Fibroblast of peridontal ligament (primary cell): ENCODE measurements at regions not wholly inside any gene's neighbourhood (a gene's known extent, or its start where the extent isn't known, plus 50 kb on each side); places are given as distances from the start of the nearest gene placed in this dataset.
"Not testable (repeated sequence)": the region's sequence is repeated elsewhere in the genome, so short reads cannot be mapped to it uniquely, and the experiment has no call there.

Source experiments
- DNase-seq: peaks from one replicate; pipeline ENCODE4 v3.0.0-alpha.2; 2010; ENCODE audit errors: extremely low read depth

DNA sequence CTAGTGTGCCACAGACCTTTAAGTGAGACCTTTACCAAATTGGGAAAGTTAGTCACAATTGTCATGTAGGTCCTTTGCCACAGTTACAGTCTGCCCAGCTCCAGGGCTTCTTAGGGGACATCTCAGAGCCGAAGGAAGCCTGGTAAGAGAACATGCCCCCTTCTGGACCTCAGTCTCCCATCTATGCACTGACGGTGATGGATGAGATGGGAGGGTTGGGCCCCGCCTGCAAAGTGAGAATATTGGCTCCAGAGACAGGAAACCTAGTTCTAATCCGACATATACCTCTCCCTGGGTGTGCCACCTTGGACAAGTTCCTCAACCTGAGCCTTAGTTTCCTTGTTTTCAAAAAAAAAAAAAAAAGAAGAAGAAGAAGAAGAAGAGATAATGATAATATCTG lies 85.1 kb upstream of the NAV2 start:
- DNase-seq, result no peak

DNA sequence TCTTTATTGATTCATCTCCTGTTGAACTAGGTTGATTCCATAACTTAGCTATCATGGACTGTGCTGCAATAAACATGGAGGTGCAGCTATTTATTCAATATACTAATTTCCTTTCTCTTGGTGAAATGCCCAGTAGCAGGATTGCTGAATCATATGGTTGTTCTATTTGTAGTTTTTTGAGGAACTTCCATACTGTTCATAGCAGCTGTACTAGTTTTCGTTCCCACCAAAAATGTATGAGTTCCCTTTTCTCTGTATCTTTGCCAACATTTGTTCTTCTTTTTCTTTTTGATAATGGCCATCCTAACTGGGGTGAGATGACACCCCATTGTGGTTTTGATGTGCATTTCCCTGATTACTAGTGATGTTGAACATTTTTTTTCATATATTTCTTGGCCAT lies 87.2 kb upstream of the NAV2 start:
- no peak for DNase-seq

DNA sequence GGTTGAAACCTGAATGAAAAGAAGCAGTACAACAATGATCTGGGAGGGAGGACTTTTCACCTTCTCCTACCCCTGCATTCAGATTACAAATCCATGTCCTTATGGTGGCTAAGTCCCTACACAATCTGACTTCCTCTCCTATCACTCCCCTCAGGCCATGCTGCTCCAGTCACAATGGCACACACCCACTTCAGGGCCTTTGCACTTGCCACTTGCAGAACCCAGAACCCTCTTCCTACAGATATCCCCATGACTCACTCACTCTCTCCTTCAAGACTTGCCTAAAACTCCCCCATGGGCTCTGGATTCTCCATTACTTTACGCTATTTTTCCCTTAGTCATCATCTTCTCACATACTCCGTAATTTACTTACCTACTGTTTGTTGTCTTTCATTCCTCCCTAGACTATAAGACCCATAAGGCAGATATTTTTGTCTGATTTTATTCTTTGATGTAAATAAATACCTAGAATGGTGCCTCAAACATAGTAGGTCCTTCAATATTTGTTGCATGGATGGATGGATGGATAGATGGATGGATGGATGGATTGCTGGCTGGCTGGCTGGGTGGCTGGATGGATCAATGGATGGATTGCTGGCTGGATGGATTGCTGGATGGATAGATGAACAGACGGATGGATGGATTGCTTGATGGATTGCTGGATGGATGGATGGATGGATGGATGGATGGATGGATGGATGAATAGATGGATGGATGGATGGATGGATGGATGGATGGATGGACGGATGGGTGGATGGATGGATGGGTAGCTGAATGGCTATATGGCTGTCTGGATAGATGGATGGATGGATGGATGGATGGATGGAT lies 94.7 kb upstream of the NAV2 start:
- no peak for DNase-seq

DNA sequence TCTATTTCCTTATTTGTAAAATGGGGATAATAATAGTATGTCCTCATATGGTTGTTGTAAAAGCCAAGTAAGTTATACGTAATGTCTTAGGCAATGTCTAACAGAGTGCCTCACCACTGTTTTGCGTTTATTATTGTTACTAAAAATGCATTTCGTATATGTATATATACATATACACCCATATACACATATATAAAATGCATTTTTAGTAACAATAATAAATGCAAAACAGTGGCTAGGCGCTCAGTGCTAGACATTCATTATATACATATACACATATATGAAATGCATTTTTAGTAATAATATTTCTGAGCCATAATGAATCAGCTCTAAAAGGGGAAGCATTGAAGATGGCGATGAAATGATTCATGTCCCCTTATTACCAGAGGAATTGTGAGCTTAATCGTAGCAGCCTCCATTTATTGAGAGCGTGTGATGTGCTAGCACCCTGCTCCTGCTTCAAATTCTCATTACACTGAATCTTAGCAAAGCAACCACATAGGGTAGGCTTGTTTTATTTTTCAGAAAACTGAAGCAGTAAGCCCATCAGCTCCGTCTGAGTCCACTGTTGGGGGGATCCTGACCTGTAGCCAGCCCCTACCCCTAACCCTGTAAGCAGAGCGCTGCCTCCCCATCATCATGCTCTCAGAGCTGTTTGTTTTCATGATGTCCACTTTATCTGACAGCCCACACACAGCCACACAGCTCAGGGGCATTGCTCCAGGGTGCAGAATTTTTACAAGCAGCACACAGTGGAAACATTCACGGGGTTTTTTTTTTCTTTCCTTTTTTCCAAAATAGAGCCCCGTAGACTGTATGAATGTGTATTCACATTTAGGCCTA lies 97.1 kb upstream of the NAV2 start:
- no peak for DNase-seq

DNA sequence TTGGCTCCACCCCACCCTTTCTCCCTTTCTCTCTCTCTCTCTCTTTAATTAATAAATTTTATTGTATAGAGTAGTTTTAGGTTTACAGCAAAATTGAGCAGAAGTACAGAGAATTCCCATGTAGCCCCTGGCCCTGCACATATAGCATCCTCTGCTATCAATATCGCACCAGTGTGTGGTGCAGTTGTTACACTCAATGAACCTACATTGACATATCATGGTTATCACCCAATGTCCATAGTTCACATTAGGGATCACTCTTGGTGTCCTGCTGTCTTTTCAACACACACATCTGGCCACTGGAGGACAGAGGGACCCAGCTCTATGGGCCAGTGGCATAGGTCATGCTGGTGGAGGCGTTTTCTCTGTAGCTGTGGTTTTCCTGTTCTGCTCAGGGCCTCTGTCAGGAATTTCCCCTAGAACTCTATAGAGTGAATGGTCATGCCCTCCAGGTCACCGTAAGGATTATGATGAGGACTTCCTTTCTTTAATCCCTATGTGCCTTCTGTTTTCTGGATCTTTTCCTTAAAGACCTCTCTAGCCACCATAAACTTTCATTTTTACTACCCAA lies 98.2 kb upstream of the NAV2 start:
- DNase-seq, result no peak

DNA sequence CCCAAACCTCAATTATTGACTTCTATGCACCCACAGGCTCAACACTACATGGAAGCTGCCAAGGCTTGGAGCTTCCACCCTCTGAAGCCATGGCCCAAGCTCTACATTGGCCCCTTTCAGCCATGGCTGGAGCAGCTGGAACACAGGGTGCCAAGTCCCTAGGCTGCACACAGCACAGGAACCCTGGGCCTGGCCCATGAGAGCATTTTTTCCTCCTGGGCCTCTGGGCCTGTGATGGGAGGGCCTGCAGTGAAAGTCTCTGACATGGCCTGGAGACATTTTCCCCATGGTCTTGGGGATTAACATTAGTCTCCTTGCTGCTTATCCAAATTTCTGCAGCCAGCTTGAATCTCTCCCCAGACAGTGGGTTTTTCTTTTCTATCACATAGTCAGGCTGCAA lies 100.6 kb upstream of the NAV2 start:
- not testable (repeated sequence) for DNase-seq

DNA sequence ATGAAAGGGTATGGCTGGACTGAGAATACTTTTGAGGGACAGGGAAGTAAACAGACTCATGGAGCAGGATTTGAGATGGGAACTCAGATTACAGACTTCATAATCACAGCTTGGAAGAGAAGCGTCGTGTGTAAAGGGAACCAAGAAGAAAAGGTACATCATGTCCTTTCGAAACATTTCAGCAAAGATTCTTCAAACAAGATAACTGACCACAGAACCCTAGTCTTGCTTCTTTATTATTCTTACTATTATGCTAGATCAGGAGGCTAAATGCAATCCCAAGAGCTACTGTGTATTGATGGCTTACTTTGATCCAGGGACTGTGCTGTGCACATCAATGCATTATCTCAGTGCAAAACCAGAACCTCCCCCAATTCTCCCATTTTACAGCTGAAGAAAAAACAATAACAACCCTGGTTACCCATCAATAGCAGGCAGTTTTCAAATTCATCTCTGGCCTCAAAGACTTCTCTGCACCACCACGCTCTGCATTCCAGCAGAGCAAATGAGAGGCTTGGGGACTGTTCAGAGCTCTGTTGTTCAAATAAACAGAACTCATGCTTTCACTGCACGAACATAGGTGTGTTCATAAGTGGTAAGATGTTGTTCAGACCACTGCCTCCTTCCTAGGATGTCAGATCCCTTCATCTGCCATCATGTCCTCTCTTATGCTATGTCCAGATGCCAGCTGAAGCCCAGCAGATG lies 104.8 kb upstream of the NAV2 start:
- DNase-seq, result no peak

DNA sequence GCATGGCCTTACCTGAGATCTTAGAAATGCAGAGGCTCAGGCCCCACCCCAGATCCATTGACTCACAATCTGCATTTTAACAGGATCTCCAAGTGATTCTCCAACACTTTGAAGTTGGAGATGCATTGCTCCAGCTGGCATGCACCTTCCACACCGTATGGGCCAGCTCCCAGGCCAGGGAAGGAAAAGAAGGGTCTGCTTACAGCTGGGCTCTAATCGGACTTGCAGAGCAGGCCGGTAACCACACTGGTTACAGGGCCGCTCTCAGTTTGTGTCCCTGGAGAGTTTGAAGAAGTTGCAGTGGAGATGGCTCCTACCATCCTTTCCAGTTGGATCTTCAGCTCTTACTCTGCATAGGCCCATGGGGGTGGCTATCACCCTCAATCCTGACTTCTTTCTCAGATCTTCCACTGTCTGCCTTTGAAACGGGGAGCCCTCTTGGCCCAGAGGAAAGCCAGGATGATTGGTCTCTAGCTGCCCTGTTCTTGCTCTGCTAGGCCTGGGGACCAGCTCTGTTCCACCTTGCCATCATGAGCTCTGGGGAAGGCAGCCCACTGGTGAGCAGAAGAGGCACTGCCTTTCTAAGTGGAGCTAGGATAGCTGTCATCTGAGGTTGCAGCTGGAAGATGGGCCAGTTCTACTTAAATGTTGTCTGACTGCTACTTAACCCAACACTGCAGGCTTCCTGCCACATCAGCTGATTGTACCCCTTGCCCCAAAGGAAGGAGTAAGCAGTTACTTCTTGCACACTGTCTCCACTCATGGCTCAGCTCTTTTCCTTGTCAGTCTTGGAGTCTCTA lies 105.6 kb upstream of the NAV2 start:
- no peak for DNase-seq

DNA sequence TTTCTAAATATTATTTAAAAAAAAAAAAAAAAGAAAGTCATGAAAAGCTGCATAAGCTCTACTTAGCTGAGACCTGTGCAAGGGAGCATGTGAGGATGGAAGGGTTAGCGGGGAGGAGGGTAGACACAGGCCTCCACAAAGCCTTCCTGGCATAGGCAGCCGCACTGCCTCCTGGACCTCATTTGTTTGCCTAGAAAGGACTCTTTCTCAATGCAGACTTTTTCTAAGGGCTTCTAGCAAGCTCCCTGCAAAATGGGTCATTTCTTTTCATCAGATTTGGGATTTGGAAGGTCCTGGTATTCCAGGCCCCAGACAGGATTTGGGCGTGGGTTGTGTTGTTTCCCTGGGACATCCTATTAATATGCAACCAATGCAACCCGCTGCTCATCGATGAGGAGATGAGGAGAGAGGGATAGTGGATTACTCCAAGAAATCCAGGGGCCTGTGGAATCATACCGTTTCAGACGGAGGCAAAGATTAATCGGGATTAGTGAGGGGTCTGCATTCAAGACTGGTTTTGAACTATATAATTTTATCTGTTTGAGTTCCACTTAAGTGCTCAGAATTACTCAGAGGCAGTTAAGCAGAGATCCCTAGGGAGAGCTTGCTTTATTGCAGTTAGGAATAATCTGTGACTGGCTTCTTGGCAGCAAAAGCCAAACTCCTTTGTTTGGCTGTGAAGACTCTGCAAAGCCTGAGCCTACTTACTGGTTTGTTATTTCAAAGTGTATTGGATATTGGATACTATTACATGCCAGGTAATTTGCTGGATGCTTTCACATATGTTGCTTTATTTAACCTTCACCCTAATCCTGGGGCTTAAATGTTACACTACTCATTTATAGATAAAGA lies 106.9 kb upstream of the NAV2 start:
- DNase-seq, result peak; percentile 94

DNA sequence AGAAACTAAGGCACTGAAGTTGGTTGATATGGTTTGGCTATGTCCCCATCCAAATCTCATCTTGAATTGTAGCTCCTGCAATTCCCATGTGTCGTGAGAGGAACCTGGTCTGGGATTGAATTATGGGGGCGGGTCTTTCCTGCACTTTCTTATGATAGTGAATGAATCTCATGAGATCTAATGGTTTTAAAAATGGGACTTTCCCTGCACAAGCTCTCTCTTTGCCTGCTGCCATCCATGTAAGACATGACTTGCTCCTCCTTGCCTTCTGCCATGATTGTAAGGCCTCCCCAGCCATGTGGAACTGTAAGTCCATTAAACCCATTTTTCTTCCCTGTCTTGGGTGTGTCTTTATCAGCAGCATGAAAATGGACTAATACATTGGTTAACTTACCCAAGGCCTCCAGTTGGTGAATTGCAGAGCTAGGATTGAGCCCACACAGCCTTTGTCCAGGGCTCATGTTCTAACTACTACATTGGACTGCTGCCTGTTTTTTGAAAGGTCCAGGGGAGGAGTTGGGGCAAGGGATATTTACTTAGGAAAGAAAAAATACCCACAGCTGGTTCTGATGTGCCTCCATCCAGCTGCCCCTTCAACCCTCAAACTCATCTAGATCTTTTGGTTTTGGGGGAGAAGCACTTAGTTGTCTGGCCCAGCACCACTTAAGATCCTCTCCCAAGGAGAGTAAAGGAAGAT lies 107.8 kb upstream of the NAV2 start:
- peak; percentile 44 for DNase-seq

DNA sequence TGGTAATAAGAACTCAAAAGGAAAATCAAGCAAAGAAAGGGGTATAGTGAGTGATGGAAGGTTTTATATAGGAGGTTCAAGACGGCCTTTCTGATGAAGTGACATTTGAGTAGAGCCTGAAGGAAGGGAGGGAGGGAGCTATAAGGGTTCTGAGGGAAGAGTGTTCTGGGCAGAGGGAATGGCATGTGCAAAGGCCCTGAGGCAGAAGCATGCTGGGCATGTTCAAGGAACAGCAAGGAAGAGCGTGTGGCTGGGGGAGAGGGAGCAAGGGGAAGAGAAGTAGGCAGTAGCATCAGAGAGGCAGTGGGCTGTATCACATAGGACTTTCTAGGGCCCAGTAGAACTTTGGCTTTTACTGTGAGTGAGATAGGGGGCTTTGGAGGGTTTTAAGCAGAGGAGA lies 108.9 kb upstream of the NAV2 start:
- no peak for DNase-seq

DNA sequence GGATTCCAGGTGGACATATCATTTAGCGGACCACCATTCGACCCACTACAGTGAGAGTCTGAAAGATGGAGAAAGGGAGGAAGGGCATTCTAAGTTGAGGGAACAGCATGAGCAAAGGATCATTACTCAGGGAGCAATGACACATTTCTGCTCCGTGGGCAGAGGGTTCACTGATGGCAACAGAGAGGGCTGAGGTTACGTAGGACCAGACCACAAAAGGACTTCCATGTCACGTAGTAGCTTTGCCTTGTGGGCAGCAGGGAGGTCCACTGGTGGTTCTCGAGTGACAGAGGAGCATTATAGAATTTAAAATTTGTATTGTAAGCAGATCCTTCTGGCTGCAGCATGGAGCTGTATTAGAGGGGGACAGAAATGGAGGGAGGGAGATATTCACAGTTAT lies 109.7 kb upstream of the NAV2 start:
- DNase-seq, result no peak

DNA sequence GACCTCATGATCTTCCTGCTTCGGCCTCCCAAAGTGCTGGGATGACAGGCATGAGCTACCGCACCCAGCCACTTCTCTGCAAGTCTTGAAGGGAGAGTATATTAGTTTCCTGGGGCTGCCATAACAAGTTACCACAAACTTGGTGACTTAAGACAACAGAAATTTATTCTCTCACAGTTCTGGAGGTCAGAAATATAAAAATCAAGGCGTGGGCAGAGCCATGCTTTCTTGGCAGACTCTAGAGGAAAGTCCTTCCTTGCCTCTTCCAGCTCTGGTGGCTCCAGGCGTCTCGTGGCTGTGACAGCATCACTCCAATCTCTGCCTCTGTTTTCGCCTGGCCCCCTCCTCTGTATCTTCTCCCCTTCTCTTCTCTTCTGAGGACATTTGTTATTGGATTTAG lies 110.2 kb upstream of the NAV2 start:
- DNase-seq, result no peak

DNA sequence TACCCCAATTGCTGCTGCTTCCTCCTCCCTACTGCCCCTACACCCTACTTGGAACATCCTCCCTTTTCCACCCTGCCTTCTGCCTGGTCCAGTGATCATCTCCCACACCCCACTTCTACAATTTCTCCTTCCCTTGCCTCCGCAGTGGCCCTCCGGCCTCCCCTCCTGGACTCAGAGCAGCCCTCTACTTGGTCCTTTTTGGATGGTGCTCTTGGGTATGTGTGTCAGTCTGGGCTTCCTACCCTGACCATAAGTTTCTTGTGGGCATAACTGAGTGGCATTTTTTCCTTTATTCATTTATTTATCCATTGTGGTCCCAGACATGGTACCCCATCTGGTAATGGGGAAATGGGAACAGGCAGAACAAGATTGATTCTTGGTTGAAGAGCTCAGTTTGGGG lies 111.4 kb upstream of the NAV2 start:
- DNase-seq, result no peak

DNA sequence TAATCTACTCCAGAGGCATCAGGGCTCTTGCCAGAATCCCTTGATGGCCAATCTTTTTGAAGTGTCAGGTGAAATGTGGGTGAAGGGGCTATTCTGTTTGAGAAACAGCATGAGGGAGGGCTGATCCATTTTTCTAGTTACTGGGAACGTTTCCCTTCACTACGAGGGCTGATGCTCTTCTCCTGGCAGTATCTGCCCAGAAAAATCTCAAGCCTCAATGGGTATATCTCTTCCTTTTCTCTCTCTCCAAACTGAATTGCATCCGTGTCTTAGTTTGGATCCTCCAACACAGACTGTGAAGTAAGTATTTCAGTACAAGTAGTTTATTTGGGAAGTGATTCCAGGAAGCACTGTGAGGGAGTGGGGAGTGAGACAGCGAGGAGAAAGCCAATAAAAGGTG lies 113.0 kb upstream of the NAV2 start:
- no peak for DNase-seq

DNA sequence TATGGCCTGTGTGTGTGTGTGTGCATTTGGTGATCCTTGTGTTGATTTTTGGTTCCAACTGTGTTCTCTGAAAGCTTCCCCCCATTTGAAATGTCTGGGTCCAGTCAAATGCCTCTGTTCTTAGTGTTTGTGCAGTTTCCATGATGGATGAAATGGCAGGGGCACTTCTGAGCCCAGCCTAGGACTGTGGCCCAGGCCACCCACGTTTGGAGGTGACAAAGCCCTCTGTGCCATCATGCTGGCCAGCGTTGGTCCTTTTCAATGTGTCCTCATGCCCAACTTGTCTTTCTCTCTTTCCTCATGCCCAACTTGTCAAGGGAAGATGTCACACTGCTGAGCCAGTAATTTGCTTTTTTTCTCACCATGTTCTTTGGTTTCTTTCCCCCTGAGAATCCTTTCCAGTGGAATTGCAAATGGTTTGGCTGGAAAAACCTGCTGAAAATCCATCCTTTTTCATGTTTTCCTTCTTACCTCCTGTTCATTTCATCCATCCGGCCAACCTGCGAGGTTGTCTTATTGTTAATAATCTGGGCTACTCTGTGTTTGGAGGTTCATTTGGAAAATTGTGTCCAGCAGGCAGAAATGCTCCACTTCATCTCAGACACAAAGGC lies 113.7 kb upstream of the NAV2 start:
- DNase-seq, result no peak

DNA sequence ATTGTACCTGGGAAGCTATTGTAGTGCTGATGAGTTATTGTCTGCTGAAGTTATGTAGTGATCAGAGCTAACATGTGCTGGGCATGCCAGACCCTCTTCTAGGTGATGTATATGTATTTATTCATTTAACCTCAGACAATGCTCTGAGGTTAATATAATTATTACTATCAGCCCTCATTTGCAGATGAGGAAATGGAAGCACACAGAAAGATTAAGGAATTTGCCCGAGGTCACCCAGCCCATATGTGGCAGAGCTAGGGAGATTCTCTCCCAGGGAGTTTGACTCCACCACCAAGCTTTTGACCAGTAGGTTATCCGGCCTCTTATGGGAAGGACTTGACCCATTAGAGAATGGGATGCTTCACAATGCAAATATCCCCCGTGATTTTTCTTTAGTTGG lies 114.2 kb upstream of the NAV2 start:
- no peak for DNase-seq

DNA sequence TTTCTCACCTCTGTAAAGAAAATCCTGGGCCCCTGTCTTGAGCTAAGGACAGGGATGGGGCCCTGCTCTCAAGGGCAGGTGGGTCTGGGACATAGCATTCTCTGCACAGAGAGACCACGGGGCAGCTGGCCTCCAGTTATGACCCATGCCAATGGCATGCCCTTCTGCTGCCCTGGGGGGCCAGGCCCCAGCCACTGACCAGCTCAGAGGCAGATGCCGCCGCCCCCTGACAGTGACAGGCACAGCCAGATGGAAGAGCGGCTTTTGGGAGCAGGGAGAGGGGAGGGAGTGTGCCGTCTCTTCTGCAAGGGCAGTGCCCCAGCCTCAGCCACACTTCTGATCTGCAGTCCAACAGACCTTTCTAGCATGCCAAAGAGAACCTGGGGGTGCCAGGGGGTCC lies 114.8 kb upstream of the NAV2 start:
- no peak for DNase-seq

DNA sequence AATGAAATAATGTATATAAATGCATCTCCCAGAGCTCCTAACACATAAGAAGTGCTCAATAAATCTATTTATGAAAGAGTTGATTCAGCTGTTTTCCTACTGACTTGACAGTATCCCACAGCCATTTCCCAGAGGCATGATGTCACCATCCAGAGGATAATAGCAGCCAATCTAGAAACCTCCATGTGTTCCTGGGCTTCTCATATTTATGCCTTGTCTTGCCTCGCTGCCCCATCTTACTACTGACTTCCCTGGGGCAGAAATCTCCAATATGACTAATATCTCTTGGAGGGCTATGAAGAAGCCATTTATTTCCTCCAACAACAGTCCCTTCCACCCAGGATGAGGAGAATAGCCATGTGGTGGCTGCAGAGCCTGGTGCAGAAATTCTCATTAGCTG lies 115.4 kb upstream of the NAV2 start:
- peak; percentile 66 for DNase-seq
